Right cardiac atrium (tissue), 5 donors: ENCODE measurements at regions not wholly inside any gene's neighbourhood (a gene's known extent, or its start where the extent isn't known, plus 50 kb on each side); places are given as distances from the start of the nearest gene placed in this dataset.

ENCODE experiments used
- ATAC-seq, 2 donors: fragments of 200-7000 bp; cut with Tn5 transposase; one replicate each; pipeline versions ENCODE4 v1.8.0 to v1.9.1; 2020; ENCODE audit warnings: moderate library complexity in 2 of 2, mild to moderate bottlenecking in 1 of 2
- DNase-seq, 3 donors: peaks; one replicate each; pipeline ENCODE4 v3.0.0-alpha.2; 2020
- H3K27ac ChIP-seq: one replicate; pipeline ENCODE4 v1.5.1; 2013; ENCODE audit warnings: mild to moderate bottlenecking, low read length, control low read depth, moderate library complexity
- H3K27me3 ChIP-seq: one replicate; pipeline ENCODE4 v1.6.1; 2013; ENCODE audit not compliant: control insufficient read depth, insufficient read depth
- H3K4me1 ChIP-seq: one replicate; pipeline ENCODE4 v1.6.1; 2013; ENCODE audit warnings: low read length; ENCODE audit not compliant: control insufficient read depth, insufficient read depth
- H3K4me3 ChIP-seq: one replicate; pipeline ENCODE4 v1.5.1; 2013; ENCODE audit warnings: low read length, control low read depth
- H3K9me3 ChIP-seq: one replicate; pipeline ENCODE4 v1.6.1; 2013; ENCODE audit warnings: low read length; ENCODE audit not compliant: control insufficient read depth
- WGBS: extraction: QIAGEN DNeasy Blood & Tissue Kit; methylation state at CpG from one replicate; pipeline ENCODE4 v1.1.7; 2013; 5-methylcytosine and 5-hydroxymethylcytosine counted together
- intact Hi-C, 4 donors: fragments of 100-400 bp; cut with DNase I; formaldehyde crosslinking; loops; one replicate each; pipeline versions ENCODE4 v1.11.0 to v1.14.0; 2022 to 2023
- donor health status: healthy with polysubstance abuse.
- donor health status: DM: no; HTN: yes; CAD: no.
- donor health status: DM: no; HTN: no; CAD: no.
- donor health status: DM: no; HTN: yes; CAD: no; lungs with severe emphysema.
- donor health status: DM: yes; HTN: yes; CAD: no.

DNA sequence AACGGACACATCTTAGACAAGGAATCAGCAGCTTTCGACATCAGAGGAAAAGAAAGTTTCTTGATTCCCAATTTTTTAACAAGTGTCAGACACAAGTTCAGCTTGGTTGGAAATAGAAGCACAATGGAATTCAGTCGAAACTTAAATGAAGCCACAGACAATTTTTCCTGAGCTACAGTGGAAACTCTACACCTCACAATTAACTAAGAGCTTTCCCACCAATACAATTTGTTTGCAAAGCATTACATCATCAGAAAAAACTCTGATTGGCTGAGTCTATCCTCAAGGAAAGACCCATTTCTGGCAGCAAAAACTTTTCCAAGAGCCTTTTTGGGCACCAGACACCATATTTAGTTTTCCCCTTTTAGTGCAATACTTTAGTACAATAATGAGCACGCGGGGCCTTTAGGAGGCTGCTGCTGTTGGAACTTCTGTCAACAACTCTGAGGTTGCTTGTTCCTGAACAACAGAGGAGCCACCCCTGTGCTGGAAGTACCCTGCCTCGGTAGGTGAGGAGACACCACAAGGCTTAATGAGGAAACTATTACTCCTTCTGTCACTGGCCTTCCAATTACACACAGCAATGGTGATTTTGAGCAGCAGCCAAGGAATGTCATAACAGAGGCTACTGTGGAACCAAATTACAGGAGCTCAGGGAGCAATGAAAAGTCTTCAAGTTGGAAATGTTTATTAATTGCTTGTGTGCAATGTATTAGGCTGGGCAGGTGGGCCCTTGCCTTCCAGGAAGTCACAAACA is 61.9 kb upstream of the BARX2 start:
- 45% methylated on average over 6 of the region's 6 CpGs for whole genome bisulfite sequencing
- H3K27me3 ChIP-seq, result no peaks in the 10 kb centered on the region
- H3K4me3 ChIP-seq, result peak overlapping the region; percentile 41
- ATAC-seq, result peak; percentile 57 to 75
- no peak overlapping the region for H3K27ac ChIP-seq
- no peaks in the 10 kb centered on the region for H3K4me1 ChIP-seq
- no peaks in the 10 kb centered on the region for H3K9me3 ChIP-seq
- intact Hi-C loops, result no loop called here
- DNase-seq, result no peak

GRCh38 chr11:129312730-129313503 is 62.7 kb upstream of the BARX2 start:
- intact Hi-C loops, result no loop called here
- DNase-seq (no peak), ATAC-seq (peak; percentile 30 to 63)
- WGBS, result 31% methylated on average over 25 of the region's 25 CpGs
- H3K27me3 ChIP-seq, result no peaks in the 10 kb centered on the region
- no peak overlapping the region for H3K27ac ChIP-seq
- H3K4me3 ChIP-seq, result peak overlapping the region; percentile 41
- no peaks in the 10 kb centered on the region for H3K4me1 ChIP-seq
- no peaks in the 10 kb centered on the region for H3K9me3 ChIP-seq

GRCh38 chr11:129308241-129308865 is 67.3 kb upstream of the BARX2 start:
- H3K27ac ChIP-seq, result no peak overlapping the region
- no peaks in the 10 kb centered on the region for H3K27me3 ChIP-seq
- no peak overlapping the region for H3K4me3 ChIP-seq
- 64% methylated on average over 8 of the region's 8 CpGs for WGBS
- DNase-seq, result no peak
- ATAC-seq, result no peak
- intact Hi-C loops, result no loop called here
- no peaks in the 10 kb centered on the region for H3K9me3 ChIP-seq
- no peaks in the 10 kb centered on the region for H3K4me1 ChIP-seq

- 89% methylated on average over 3 of the region's 3 CpGs for WGBS
- no peaks in the 10 kb centered on the region for H3K4me1 ChIP-seq
- ATAC-seq (no peak), DNase-seq (no peak)
- H3K4me3 ChIP-seq, result no peak overlapping the region
- intact Hi-C loops, result no loop called here
- H3K27ac ChIP-seq, result no peak overlapping the region
- H3K27me3 ChIP-seq, result no peaks in the 10 kb centered on the region
- no peaks in the 10 kb centered on the region for H3K9me3 ChIP-seq
Observed at GRCh38 chr11:129307162-129307561, 68.5 kb upstream of the BARX2 start.

DNA sequence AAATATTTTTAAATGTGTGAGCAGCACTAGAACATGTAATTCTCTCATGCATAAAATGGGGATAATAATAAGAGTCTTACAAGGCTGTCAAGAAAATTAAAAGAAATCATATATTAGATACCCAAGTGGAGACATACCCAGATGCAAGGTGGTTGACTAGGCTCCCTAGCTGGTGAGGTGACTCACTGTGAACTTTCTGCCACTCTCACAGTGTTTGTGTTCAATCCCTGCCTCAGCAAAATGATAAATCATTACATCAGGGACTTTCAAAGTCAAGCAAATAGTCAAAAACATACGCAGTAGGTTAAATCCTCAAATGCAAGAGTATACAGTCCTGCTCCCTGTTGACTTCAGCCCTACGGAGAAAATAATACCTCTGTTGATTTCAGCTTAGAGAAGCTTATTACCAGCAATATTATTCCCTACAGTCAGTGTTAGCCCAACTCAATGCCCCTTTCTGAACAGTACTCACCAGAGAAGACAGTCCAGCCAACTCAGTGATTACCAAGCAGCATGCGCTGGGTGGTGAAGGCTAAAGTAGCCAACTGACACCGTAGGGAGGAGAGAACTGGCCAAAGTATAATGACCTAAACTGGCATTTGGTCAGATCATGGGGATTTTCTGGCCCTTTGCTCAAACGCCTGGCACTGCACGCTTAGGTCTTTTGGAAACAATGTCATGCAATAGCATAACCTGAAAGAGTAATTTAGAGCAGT is 73.1 kb upstream of the BARX2 start:
- intact Hi-C loops, result no loop called here
- ATAC-seq, result no peak

DNA sequence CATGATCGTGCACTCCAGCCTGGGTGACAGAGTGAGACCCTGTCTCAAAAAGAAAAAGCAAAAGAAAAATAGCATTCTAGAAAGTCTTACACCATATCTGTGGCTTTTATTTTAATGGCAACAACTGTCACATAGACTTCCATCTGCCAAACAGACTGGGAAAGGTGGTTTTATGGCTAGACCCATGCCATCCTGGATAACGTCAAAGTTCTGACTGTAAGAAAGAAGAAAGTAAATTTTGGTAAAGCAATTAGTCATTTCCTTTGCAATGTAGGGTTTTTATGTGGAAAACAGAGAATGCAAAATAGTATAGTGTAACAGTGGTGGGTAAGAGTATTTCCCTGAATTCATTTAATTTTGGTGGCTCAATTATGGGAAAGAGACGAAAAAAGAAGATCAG is 75.5 kb upstream of the BARX2 start:
- Histone ChIP-seq H3K4me3 (no peak overlapping the region), H3K27ac (no peak overlapping the region), H3K27me3 (peaks cover 4% of the 10 kb centered on the region), H3K9me3 (no peaks in the 10 kb centered on the region), H3K4me1 (no peaks in the 10 kb centered on the region)
- intact Hi-C loops, result no loop called here
- ATAC-seq (no peak), DNase-seq (no peak)
- WGBS, result 79% methylated on average over 3 of the region's 3 CpGs

More for the DNA sequence above, 73.1 kb upstream of the BARX2 start:
- no peaks in the 10 kb centered on the region for H3K4me1 ChIP-seq
- H3K4me3 ChIP-seq, result no peak overlapping the region
- no peak overlapping the region for H3K27ac ChIP-seq
- H3K27me3 ChIP-seq, result peaks cover 4% of the 10 kb centered on the region
- no peak for DNase-seq
- WGBS, result 87% methylated on average over 6 of the region's 6 CpGs
- no peaks in the 10 kb centered on the region for H3K9me3 ChIP-seq

- 72% methylated on average over 2 of the region's 2 CpGs for WGBS
- Histone ChIP-seq H3K27ac (no peak overlapping the region), H3K9me3 (no peaks in the 10 kb centered on the region), H3K27me3 (peaks cover 4% of the 10 kb centered on the region), H3K4me1 (no peaks in the 10 kb centered on the region), H3K4me3 (no peak overlapping the region)
- DNase-seq (no peak), ATAC-seq (no peak)
- intact Hi-C loops, result no loop called here
Observed at GRCh38 chr11:129298988-129299387, 76.7 kb upstream of the BARX2 start.

DNA sequence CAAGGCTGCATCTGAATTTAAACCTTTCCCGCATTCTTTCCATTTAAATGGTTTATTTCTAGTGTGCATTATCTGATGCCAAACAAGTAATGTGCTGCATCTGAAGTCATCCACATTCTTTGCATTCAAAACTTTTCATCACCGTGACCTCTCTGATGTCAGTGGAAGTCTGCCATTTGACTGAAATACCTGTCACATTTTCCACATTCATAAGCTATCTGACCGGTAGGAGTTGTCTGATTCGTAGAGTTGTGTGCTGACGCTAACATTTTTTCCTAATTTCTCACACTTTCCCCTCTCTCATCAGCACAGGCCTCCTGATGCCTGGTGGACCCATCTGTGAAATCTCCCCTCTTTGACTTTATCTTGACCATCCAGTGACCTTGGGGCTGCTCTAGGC is 79.9 kb upstream of the BARX2 start:
- Histone ChIP-seq H3K27me3 (peaks cover 4% of the 10 kb centered on the region), H3K4me3 (no peak overlapping the region), H3K27ac (no peak overlapping the region), H3K9me3 (no peaks in the 10 kb centered on the region), H3K4me1 (no peaks in the 10 kb centered on the region)
- ATAC-seq (no peak), DNase-seq (no peak)
- intact Hi-C loops, result no loop called here
- WGBS, result 48% methylated on average over 5 of the region's 5 CpGs

DNA sequence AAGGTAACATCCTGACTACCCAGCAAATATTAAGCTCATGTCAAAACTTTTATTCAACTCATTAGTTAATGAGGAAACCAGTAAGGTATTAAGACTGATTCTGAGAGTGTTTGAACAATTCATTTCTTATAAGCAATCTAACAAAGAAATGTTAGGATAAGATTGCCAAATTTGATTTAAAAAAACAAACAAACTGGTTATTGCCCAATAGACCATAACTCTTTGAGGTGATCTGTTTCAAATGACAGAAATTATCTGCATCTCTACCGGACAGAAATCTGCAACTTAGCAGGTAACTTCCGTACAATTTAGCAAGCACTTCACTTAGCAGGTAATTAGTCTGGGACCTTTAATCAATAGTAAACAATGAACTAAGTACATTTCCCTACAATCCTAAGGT is 82.9 kb upstream of the BARX2 start:
- Histone ChIP-seq H3K4me1 (no peaks in the 10 kb centered on the region), H3K27ac (no peak overlapping the region), H3K4me3 (no peak overlapping the region), H3K9me3 (no peaks in the 10 kb centered on the region), H3K27me3 (no peaks in the 10 kb centered on the region)
- WGBS, result 43% methylated on average over 2 of the region's 2 CpGs
- no peak for ATAC-seq
- intact Hi-C loops, result no loop called here
- no peak for DNase-seq

DNA sequence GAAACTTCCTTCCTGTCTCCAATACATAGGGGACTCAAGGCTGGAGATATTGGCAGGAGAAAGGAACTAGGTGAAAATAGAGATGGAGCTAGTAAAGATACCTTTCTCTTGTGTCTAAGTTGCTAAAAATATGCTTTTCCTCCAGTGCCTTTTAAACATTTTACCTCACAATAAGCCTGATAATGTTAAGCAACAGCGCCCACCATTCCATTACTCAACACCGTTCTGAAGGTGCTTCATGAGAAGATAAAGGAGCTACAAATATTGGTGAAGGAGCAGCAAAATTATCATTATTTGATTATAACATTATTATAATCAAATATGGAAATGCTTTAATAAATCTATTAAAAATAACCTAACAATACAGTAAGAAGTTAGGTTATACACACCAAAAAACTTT is 83.6 kb upstream of the BARX2 start:
- intact Hi-C loops, result no loop called here
- WGBS, result 91% methylated on average over 2 of the region's 2 CpGs

GRCh38 chr11:129291546-129291945 is 84.1 kb upstream of the BARX2 start:
- intact Hi-C loops, result no loop called here
- WGBS, result 57% methylated on average over 5 of the region's 5 CpGs

More for the DNA sequence above, 83.6 kb upstream of the BARX2 start:
- Histone ChIP-seq H3K27ac (no peak overlapping the region), H3K4me1 (no peaks in the 10 kb centered on the region), H3K9me3 (no peaks in the 10 kb centered on the region), H3K4me3 (no peak overlapping the region), H3K27me3 (no peaks in the 10 kb centered on the region)
- DNase-seq, result no peak
- ATAC-seq, result no peak

More at GRCh38 chr11:129291546-129291945, 84.1 kb upstream of the BARX2 start:
- H3K4me3 ChIP-seq, result no peak overlapping the region
- H3K4me1 ChIP-seq, result no peaks in the 10 kb centered on the region
- ATAC-seq (no peak), DNase-seq (no peak)
- H3K9me3 ChIP-seq, result no peaks in the 10 kb centered on the region
- no peaks in the 10 kb centered on the region for H3K27me3 ChIP-seq
- H3K27ac ChIP-seq, result no peak overlapping the region
